Erythroblast (primary cell): ENCODE measurements at regions not wholly inside any gene's neighbourhood (a gene's known extent, or its start where the extent isn't known, plus 50 kb on each side); places are given as distances from the start of the nearest gene placed in this dataset.

Experiments used
- GATA1 ChIP-seq: IDR thresholded peaks from 2 replicates; pipeline ENCODE4 v1.6.1; 2011; ENCODE audit warnings: low read depth, mild to moderate bottlenecking, control low read depth, low read length, moderate library complexity
- POLR2A ChIP-seq: IDR thresholded peaks from 2 replicates; pipeline ENCODE4 v1.6.1; 2011; ENCODE audit warnings: mild to moderate bottlenecking, low read length

DNA sequence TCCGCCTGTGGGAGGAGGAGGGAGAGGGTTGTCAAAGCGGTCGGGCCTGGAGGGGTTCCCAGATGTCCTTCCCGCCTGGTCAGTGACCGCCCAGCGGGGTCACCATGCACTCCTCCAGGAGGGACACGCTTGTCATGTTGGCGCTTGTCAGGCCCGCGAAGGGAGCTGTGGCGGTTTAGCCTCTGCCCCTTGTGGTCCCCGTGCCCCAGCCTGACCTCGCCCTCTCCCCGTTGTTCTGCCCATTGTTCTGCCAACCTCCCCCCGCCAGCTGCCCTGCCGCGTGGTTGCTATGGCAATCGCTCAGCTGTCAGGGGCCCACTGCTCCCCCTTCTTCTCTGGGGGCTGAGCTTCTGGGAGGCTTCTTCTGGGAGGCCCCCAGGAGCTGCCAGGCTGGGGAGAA is 146.4 kb upstream of the CIBAR2 start:
- TF ChIP-seq POLR2A = no peak
- no peak for TF ChIP-seq GATA1
